ENCODE measurements at regions not wholly inside any gene's neighbourhood (a gene's known extent, or its start where the extent isn't known, plus 50 kb on each side); places are given as distances from the start of the nearest gene placed in this dataset.
A peak's percentile ranks its signal among the peaks of the same experiment; 100 is the strongest.

DNA sequence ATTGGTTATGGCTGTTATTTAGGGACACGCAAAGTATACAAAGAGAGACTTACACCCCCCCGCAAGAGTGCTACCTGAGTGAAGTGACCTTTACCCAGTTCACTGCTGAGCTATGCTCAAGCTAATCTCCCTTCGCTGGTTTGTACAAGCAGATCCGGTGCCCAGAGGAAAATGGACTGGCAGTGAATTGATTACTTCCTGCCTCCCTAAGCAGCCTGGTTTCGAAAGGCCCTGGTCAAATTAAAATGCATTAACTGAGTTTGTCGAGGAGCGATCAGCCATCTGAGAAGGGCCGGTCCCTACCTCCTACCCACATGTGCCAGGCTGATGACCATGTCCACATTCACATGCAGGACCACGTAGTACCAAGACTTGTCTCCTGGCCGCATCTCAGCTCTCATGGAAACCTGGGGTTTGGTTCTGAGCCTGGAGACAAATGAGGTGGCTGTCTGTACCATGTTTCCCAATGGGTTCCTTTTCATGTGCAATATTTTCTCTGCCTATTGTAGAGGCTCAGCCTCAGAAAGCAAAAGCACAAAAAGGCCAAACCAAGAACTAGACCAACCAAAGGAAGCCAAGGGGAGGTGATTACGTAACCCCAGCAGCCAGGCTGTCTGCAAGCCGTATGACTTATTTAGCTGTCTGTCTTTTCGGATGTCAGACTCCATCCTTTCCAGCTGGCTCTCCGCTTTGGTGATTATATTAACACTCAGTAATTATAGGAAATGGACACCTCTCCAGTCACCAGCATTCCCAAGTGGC is 284.7 kb upstream of the PWP1 start:
- DNase-seq (no peak), ATAC-seq (no peak)
- intact Hi-C loops (cut with DNase I), result no loop called here
- no peak overlapping the region for H3K4me3 ChIP-seq
- H3K27me3 ChIP-seq, result no peaks in the 10 kb centered on the region
- no peak for TF ChIP-seq POLR2A (IDR thresholded peaks at IDR 0.05)
- TF ChIP-seq, protein P1, sequence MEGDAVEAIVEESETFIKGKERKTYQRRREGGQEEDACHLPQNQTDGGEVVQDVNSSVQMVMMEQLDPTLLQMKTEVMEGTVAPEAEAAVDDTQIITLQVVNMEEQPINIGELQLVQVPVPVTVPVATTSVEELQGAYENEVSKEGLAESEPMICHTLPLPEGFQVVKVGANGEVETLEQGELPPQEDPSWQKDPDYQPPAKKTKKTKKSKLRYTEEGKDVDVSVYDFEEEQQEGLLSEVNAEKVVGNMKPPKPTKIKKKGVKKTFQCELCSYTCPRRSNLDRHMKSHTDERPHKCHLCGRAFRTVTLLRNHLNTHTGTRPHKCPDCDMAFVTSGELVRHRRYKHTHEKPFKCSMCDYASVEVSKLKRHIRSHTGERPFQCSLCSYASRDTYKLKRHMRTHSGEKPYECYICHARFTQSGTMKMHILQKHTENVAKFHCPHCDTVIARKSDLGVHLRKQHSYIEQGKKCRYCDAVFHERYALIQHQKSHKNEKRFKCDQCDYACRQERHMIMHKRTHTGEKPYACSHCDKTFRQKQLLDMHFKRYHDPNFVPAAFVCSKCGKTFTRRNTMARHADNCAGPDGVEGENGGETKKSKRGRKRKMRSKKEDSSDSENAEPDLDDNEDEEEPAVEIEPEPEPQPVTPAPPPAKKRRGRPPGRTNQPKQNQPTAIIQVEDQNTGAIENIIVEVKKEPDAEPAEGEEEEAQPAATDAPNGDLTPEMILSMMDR (IDR thresholded peaks at IDR 0.05), result no peak
- no peaks in the 10 kb centered on the region for H3K4me1 ChIP-seq
- 53 to 65% methylated on average over 13 to 14 of the region's 14 CpGs for WGBS, 2 donors
- H3K27ac ChIP-seq, result no peak overlapping the region
- H3K9me3 ChIP-seq, result no peaks in the 10 kb centered on the region
- no peaks in the 10 kb centered on the region for H3K36me3 ChIP-seq (replicated peaks in 1 of 2; ENCODE audit: insufficient read depth in 1 of 2, low read depth in 2 of 2)

DNA sequence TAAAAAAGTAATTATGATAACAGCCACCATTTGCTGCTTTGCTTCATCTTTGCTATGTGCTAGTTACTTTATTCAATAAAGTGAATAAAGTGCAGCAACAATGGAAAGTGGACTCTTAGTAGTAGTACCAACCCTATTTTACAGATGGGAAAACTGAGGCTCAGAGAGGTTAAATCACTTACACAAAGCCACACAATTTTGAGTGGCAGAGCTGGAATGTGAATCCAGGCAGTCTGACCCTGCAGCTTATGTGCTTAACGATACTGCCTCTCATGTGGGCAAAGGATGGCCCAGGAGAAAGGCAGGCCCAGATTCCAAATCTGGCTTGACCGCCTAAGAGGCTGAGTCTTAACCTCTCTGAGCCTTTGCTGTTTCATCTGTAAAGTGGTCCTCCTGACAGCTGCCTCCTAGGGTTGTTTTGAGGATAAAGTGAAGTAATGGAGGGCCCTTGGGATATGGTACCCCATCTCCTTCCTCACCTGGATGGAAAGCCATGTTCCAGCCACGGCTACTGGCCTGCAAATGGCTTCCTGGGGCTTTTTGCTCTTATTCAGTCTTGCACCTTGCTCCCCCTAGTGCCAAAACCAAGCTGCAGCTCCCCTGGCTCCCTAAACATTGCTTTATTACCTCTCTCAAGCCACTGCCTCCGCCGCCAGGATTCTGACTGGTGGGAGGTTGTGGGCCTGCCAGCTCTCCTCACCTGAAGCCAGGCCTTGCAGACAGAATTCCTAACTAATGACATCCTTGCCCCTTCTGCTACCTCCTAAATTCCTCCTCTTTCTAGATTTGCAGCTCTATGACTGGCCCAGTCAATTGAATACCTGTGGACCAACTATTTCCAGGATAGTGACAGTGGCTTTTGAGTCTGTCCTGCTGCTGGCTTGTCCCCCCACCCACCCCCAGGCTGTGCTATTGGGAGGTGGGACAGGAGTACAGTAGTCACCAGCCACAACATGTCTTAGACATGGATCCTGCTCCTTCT is 283.3 kb upstream of the PWP1 start:
- H3K27me3 ChIP-seq, result no peaks in the 10 kb centered on the region
- H3K27ac ChIP-seq, result no peak overlapping the region
- WGBS, 2 donors, result 51 to 60% methylated on average over 4 to 5 of the region's 5 CpGs
- no peaks in the 10 kb centered on the region for H3K4me1 ChIP-seq
- no peaks in the 10 kb centered on the region for H3K36me3 ChIP-seq (replicated peaks in 1 of 2; ENCODE audit: insufficient read depth in 1 of 2, low read depth in 2 of 2)
- intact Hi-C loops (cut with DNase I), result no loop called here
- peak; percentile 40 to 70 (median 54) for DNase-seq
- TF ChIP-seq, protein P1 (IDR thresholded peaks at IDR 0.05), result peak; percentile 24 to 62 (median 47)
- TF ChIP-seq POLR2A (IDR thresholded peaks at IDR 0.05), result no peak
- no peaks in the 10 kb centered on the region for H3K9me3 ChIP-seq
- H3K4me3 ChIP-seq, result no peak overlapping the region
- peak; percentile 53 for ATAC-seq

DNA sequence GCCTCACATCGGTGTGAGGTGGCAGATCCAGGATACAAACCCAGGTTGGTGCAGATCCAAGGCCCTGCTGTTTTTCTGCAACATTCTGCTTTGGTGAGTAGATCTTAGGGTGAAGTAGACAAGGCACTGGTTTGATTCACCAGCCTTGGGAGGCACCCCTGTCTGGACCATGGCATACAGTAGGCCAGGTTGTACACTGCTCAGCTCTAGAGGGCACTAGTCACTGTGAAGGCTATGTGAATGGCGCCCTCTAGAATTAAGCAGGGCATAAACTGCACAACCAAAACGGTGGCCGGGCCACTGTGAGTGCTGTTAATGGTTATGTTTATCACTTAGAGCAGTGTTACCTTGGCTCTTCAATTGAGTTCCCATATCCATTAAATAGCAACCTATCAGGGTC is 280.6 kb upstream of the PWP1 start:
- Histone ChIP-seq H3K4me1 (no peaks in the 10 kb centered on the region), H3K9me3 (no peaks in the 10 kb centered on the region), H3K4me3 (no peak overlapping the region), H3K27me3 (no peaks in the 10 kb centered on the region), H3K36me3 (replicated peaks in 1 of 2; ENCODE audit: insufficient read depth in 1 of 2, low read depth in 2 of 2) (no peaks in the 10 kb centered on the region), H3K27ac (no peak overlapping the region)
- no peak for TF ChIP-seq POLR2A (IDR thresholded peaks at IDR 0.05)
- TF ChIP-seq, protein P1 (IDR thresholded peaks at IDR 0.05), result peak in 2 of 7 experiments; percentile 6 to 18
- DNase-seq (peak in 1 of 4 donors; percentile 12), ATAC-seq (peak; percentile 27)
- WGBS, 2 donors, result 39 to 53% methylated on average over 3 to 4 of the region's 4 CpGs
- intact Hi-C loops (cut with DNase I), result no loop called here

DNA sequence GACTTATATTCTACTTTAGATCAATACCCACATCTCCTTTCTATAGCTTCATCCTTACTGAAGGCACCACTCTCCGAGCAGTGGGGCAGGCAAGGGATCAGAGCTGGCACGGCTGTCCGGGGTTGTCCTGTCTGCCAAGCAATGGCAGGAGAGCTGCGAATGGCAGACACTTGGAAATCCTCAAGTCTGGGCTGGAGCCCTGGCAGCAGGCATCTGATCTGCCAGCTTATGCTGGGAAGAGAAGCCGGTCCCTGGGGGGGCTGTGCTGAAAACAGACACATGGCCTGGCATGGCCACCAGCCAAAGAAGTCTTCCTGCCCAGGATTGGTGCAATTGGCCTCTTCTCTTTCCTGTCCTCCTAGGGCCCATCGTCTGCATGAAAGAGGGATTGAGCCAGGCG is 280.2 kb upstream of the PWP1 start:
- H3K4me1 ChIP-seq, result no peaks in the 10 kb centered on the region
- 74 to 81% methylated on average over 7 of the region's 7 CpGs for WGBS, 2 donors
- no peak for ATAC-seq
- H3K27me3 ChIP-seq, result no peaks in the 10 kb centered on the region
- H3K9me3 ChIP-seq, result no peaks in the 10 kb centered on the region
- no peaks in the 10 kb centered on the region for H3K36me3 ChIP-seq (replicated peaks in 1 of 2; ENCODE audit: insufficient read depth in 1 of 2, low read depth in 2 of 2)
- H3K4me3 ChIP-seq, result no peak overlapping the region
- no peak for DNase-seq
- intact Hi-C loops (cut with DNase I), result no loop called here
- TF ChIP-seq, protein P1 (IDR thresholded peaks at IDR 0.05), result no peak
- no peak for TF ChIP-seq POLR2A (IDR thresholded peaks at IDR 0.05)
- no peak overlapping the region for H3K27ac ChIP-seq

Measured in body of pancreas (tissue), 4 donors.